HG02798 (cell line): ENCODE measurements at regions not wholly inside any gene's neighbourhood (a gene's known extent, or its start where the extent isn't known, plus 50 kb on each side); places are given as distances from the start of the nearest gene placed in this dataset.
"Not testable (repeated sequence)": the region's sequence is repeated elsewhere in the genome, so short reads cannot be mapped to it uniquely, and the experiment has no call there.

ENCODE experiments used
- ATAC-seq: cut with Tn5 transposase; IDR thresholded peaks from one replicate; pipeline ENCODE4 v1.9.1; 2021; ENCODE audit warnings: mild to moderate bottlenecking; ENCODE audit not compliant: unreplicated experiment, poor library complexity

GRCh38 chr5:1998716-1999317 lies 116.1 kb upstream of the IRX4 start:
- no peak for ATAC-seq

GRCh38 chr5:1998348-1998669 lies 115.6 kb upstream of the IRX4 start:
- ATAC-seq = no peak

- no peak for ATAC-seq
Measured at GRCh38 chr5:1997640-1998347, 115.1 kb upstream of the IRX4 start.

GRCh38 chr5:1995491-1995890 lies 112.8 kb upstream of the IRX4 start:
- no peak for ATAC-seq

GRCh38 chr5:1987471-1987870 lies 104.7 kb upstream of the IRX4 start:
- no peak for ATAC-seq

- ATAC-seq = no peak
Measured at GRCh38 chr5:1985781-1986180, 103.1 kb upstream of the IRX4 start.

- no peak for ATAC-seq
Measured at GRCh38 chr5:1983919-1984695, 101.4 kb upstream of the IRX4 start.

GRCh38 chr5:1983401-1983800 lies 100.7 kb upstream of the IRX4 start:
- no peak for ATAC-seq

GRCh38 chr5:1982561-1982960 lies 99.8 kb upstream of the IRX4 start:
- ATAC-seq = not testable (repeated sequence)

DNA sequence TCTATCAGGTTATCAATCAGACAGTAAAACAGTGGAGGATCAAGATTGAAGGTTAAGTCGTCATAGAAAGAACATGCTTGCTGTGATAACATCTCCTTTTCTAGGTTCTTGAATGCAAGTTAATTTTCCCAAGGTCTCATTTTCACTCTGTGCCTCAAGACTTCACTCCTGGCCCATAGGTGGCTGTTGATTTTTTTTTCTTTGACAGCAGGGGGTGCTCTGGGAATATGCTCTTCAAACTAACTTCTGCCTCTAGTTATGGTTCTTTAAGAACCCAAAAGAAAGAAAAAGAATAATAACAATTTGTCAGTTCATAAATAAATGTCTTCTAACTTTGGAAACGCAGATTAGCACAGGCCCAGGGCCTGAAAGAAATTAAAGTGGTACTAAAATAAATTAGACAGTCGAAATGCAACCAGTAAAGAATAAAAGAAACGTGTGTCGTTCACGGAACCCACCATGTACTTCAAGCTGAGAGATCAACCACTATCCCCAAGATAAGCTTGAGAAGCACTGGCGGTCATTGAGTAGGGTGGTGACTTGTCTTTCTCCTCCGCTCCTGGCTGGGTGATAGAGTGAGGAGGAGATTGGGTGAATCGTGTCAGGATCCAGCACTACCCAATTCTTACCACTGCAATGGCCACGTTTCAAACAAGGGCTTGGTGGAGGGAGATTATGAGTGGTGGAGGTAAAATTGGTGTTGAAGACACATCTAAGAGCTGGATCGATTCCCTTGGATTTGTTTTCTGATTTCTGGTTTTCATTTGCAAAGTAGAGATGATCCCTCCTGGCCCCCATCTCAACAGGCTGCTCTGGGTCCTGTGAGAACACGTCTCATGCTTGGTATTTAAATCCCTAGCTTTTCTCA lies 93.4 kb upstream of the IRX4 start:
- ATAC-seq = no peak

DNA sequence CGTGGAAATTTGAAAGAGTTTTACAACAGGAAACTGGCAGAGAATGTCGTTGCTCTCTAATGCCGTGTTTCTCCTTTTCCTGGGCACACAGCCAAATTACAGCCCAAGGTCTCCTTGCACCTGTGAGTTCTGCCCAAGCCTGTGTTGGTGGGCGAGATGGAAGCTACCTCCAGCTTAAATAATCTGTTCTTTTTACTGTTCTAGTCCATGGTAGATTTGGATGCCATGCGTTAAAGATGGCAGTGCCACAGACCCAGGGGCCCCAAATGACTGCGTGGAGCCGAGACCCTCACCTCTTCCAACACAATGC lies 92.6 kb upstream of the IRX4 start:
- ATAC-seq = no peak

DNA sequence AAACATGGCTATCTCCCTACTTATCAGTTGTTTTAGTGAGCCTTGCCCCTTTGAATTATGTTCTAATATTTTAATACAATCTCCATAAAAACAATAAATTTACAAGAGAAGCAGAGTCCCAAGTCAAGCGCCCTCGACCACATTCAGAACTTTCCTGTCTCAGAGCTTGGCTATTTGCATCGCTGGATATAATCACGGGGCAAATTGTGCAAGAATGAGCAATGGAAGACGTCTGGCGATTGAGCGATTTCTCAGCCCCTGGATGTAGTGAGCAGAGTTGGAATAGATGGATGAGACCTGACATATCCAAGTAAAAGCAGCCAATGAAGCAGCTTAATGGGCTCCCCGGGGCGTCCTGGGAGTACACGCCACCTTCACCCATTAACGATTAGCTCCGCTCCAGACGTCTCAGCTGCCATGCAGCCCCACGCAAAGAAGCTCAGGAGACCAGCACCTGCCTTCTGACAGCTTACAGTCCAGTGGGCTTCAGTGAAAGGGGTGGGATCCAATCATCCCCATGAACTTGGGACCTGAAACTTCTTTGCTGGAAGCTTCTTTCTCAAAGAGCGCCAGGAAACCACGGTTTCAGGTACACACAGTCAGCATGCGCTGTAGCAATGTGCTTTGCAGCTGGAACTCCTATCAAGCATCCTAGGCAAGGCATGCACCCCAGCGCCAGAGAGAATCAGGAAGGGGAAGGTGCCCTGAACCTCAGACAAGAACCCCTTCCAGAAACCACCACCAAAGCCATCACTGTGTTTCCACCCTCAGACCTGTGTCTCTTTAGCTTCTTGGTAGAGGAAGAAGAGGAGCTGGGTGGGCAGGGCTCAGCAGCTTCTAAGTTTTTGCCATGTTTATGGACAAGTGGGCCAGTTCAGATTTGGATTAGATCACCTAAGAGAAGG lies 92.0 kb upstream of the IRX4 start:
- ATAC-seq = no peak

GRCh38 chr5:1974081-1974480 lies 91.4 kb upstream of the IRX4 start:
- no peak for ATAC-seq

DNA sequence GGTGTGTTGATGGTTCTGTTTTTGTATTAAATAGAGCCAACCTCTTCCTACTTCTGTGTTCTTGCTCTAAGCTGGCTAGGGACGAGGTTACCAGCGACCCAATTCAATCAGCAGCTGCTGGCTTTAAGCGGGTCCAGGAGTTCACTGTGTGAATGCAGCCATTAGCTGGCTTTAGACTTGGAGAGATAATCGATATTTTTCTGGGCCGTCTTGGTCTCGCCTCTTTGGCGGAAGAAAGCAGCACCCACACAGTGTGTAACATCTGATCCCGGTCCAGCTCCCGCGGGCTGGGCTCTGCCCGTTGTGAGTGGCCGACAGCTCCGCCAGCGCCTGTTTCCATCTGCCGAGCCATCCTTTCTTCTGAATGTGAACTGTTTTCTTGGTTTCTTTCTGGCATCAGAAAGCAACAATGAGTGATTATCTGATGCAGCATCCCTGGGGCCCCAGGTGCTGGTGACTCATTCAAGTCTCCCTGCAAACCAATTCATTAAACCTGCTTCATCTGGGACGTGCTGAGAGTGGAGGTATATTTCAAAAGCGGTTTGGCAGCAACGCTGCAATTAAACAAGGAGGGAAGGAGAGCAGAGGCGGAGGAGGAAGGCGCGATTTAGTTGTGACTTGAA lies 90.8 kb upstream of the IRX4 start:
- ATAC-seq = no peak

GRCh38 chr5:1971944-1972343 lies 89.2 kb upstream of the IRX4 start:
- ATAC-seq = no peak

DNA sequence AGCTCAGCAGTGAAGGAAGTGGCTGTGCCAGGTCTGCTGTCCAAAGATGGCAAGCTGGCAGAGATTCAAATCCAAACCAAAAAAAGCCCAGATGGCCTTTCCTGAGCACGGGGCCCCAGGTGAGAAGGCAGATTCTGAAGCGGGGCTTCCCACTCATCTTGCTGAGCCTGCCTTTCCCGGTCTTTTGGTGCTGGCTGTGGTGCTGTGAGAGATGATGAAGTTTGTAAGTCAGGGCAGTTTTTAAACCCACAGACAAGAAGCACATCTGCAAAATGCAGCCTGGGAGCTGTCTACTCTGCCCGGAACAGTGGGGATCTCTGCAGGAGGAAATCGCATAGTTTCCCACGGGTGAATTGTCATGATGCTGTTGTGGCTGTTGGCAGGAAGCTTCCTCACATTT lies 85.0 kb upstream of the IRX4 start:
- no peak for ATAC-seq

- ATAC-seq = no peak
Measured at GRCh38 chr5:1966461-1966860, 83.7 kb upstream of the IRX4 start.

DNA sequence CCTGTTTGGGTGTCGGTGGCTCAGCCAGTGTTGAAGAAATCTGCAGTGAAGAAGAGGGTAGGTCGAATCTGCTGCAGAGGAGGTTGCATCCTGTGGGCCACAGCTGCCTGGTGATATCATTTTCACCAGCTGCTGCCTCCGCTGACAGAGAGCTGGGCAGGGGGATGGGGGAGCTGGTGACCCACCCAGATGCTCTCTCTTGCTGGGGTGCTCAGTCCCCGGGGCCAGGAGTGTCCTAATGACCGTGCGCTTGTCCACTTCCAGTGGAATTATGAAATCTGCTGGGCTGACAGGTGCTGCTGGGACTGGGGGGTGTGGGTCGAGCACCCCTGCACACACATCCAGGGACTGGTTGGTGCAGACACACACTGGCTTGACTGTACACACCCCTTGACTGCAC lies 83.2 kb upstream of the IRX4 start:
- no peak for ATAC-seq

- ATAC-seq = no peak
Measured at GRCh38 chr5:1963941-1964451, 81.3 kb upstream of the IRX4 start.
